HEK293 (cell line): ENCODE measurements at regions not wholly inside any gene's neighbourhood (a gene's known extent, or its start where the extent isn't known, plus 50 kb on each side); places are given as distances from the start of the nearest gene placed in this dataset.
A peak's percentile ranks its signal among the peaks of the same experiment; 100 is the strongest.

ENCODE experiments used
- CTCF ChIA-PET: fragments of 350-600 bp; formaldehyde crosslinking; extraction: SDS; loops from one replicate; lab custom pipeline; 2021; ENCODE audit warnings: antibody characterized with exemption; lab: Yijun Ruan, JAX
- POLR2A ChIA-PET: fragments of 300-600 bp; formaldehyde crosslinking; extraction: SDS; loops from one replicate; lab custom pipeline; 2020; ENCODE audit warnings: antibody characterized with exemption, inconsistent platforms; lab: Yijun Ruan, JAX
- H3K27ac ChIP-seq: fragments of 200-500 bp; sonication (Bioruptor generic); 2 replicates; pipeline ENCODE4 v1.5.1; 2014; ENCODE audit warnings: low read depth, low read length, control low read depth, inconsistent platforms; ENCODE audit errors: extremely low read depth
- H3K36me3 ChIP-seq, 2 experiments: fragments of 200-500 bp in 1 of 2; sonication (Bioruptor generic) in 1 of 2; 1 replicate in 1 of 2; 2 replicates in 1 of 2; pipeline ENCODE4 v1.5.1; 2014 to 2017; ENCODE audit warnings: inconsistent platforms in 2 of 2, low read length in 2 of 2; ENCODE audit not compliant: control insufficient read depth in 2 of 2, insufficient read depth in 1 of 2
- H3K4me1 ChIP-seq: fragments of 200-500 bp; sonication (Bioruptor generic); 2 replicates; pipeline ENCODE4 v1.5.1; 2014; ENCODE audit warnings: mild to moderate bottlenecking, low read length, inconsistent platforms; ENCODE audit not compliant: control insufficient read depth, insufficient read depth
- H3K4me3 ChIP-seq: 2 replicates; pipeline ENCODE4 v1.5.1; 2011; ENCODE audit warnings: low read depth, mild to moderate bottlenecking, control low read depth, low read length, moderate library complexity
- H3K9me3 ChIP-seq: fragments of 200-500 bp; sonication (Bioruptor generic); 2 replicates; pipeline ENCODE4 v1.5.1; 2014; ENCODE audit warnings: low read depth, low read length, inconsistent platforms; ENCODE audit not compliant: control insufficient read depth, insufficient read depth
- AEBP2 ChIP-seq: fragments of 450-650 bp; formaldehyde crosslinking; IDR thresholded peaks from 2 replicates; pipeline ENCODE4 v1.5.1; 2016; ENCODE audit warnings: missing biosample characterization, missing genetic modification characterization, borderline replicate concordance
- ATF2 ChIP-seq: fragments of 450-650 bp; formaldehyde crosslinking; IDR thresholded peaks from 2 replicates; pipeline ENCODE4 v1.5.1; 2016; ENCODE audit warnings: missing biosample characterization, missing genetic modification characterization, low read depth
- HOXA7 ChIP-seq: sonication (generic); formaldehyde crosslinking; IDR thresholded peaks from 2 replicates; pipeline ENCODE4 v1.8.1; 2022; ENCODE audit warnings: missing genetic modification reagents, borderline replicate concordance
- KLF7 ChIP-seq: fragments of 450-650 bp; formaldehyde crosslinking; IDR thresholded peaks from 2 replicates; pipeline ENCODE4 v1.5.1; 2016; ENCODE audit warnings: missing biosample characterization, missing genetic modification characterization, borderline replicate concordance
- SP2 ChIP-seq: fragments of 450-650 bp; formaldehyde crosslinking; IDR thresholded peaks from 2 replicates; pipeline ENCODE4 v1.5.1; 2016; ENCODE audit warnings: missing biosample characterization, missing genetic modification characterization
- SP7 ChIP-seq: fragments of 450-650 bp; formaldehyde crosslinking; IDR thresholded peaks from 2 replicates; pipeline ENCODE4 v1.5.1; 2016; ENCODE audit warnings: missing biosample characterization, missing genetic modification characterization
- WT1 ChIP-seq: fragments of 450-650 bp; formaldehyde crosslinking; IDR thresholded peaks from 2 replicates; pipeline ENCODE4 v1.5.1; 2016; ENCODE audit warnings: missing biosample characterization, missing genetic modification characterization
- YY1 ChIP-seq: fragments of 450-650 bp; formaldehyde crosslinking; IDR thresholded peaks from 2 replicates; pipeline ENCODE4 v1.5.1; 2018; ENCODE audit warnings: missing biosample characterization, missing genetic modification characterization
- ZBTB20 ChIP-seq: fragments of 450-650 bp; formaldehyde crosslinking; IDR thresholded peaks from 2 replicates; pipeline ENCODE4 v1.5.1; 2016; ENCODE audit warnings: missing biosample characterization, missing genetic modification characterization
- ZIC2 ChIP-seq: fragments of 450-650 bp; formaldehyde crosslinking; IDR thresholded peaks from 2 replicates; pipeline ENCODE4 v1.5.1; 2016; ENCODE audit warnings: missing biosample characterization, missing genetic modification characterization
- ZNF146 ChIP-seq: fragments of 450-650 bp; formaldehyde crosslinking; IDR thresholded peaks from 2 replicates; pipeline ENCODE4 v1.5.1; 2016; ENCODE audit warnings: missing biosample characterization, missing genetic modification characterization
- ZNF211 ChIP-seq: fragments of 450-650 bp; formaldehyde crosslinking; IDR thresholded peaks from 2 replicates; pipeline ENCODE4 v1.5.1; 2016; ENCODE audit warnings: low read depth, missing biosample characterization, missing genetic modification characterization
- ZNF221 ChIP-seq: fragments of 450-650 bp; formaldehyde crosslinking; IDR thresholded peaks from 2 replicates; pipeline ENCODE4 v1.5.1; 2017; ENCODE audit warnings: missing biosample characterization, missing genetic modification characterization, borderline replicate concordance
- ZNF37A ChIP-seq: fragments of 450-650 bp; IDR thresholded peaks from 2 replicates; pipeline ENCODE4 v1.5.1; 2018; ENCODE audit warnings: missing biosample characterization, missing genetic modification characterization
- ZNF398 ChIP-seq: fragments of 450-650 bp; formaldehyde crosslinking; IDR thresholded peaks from 2 replicates; pipeline ENCODE4 v1.5.1; 2017; ENCODE audit warnings: missing biosample characterization, missing genetic modification characterization
- ZNF473 ChIP-seq: fragments of 450-650 bp; formaldehyde crosslinking; IDR thresholded peaks from 2 replicates; pipeline ENCODE4 v1.5.1; 2017; ENCODE audit warnings: missing biosample characterization, missing genetic modification characterization
- ZNF624 ChIP-seq: fragments of 450-650 bp; formaldehyde crosslinking; IDR thresholded peaks from 2 replicates; pipeline ENCODE4 v1.5.1; 2017; ENCODE audit warnings: missing biosample characterization, missing genetic modification characterization
- ZNF747 ChIP-seq: fragments of 450-650 bp; formaldehyde crosslinking; IDR thresholded peaks from 2 replicates; pipeline ENCODE4 v1.5.1; 2016; ENCODE audit warnings: missing biosample characterization, missing genetic modification characterization
- ZNF792 ChIP-seq: fragments of 450-650 bp; formaldehyde crosslinking; IDR thresholded peaks from 2 replicates; pipeline ENCODE4 v1.5.1; 2016; ENCODE audit warnings: missing biosample characterization, missing genetic modification characterization

- TF ChIP-seq ZBTB20 (tag by site-specific recombination), result no peak
- no peak for TF ChIP-seq ZNF398 (tag by site-specific recombination)
- TF ChIP-seq ZIC2 (tag by site-specific recombination), result no peak
- TF ChIP-seq ZNF624 (tag by site-specific recombination), result no peak
- TF ChIP-seq SP2 (tag by site-specific recombination), result no peak
- TF ChIP-seq ZNF211 (tag by site-specific recombination), result no peak
- no peak for TF ChIP-seq ZNF473
- TF ChIP-seq ZNF37A (tag by site-specific recombination), result no peak
- TF ChIP-seq SP7 (tag by site-specific recombination), result no peak
- no peak for TF ChIP-seq ZNF221 (tag by site-specific recombination)
- TF ChIP-seq HOXA7 (CRISPR knock-in tag), result no peak
- TF ChIP-seq ATF2 (tag by site-specific recombination), result no peak
- no peak for TF ChIP-seq ZNF146 (tag by site-specific recombination)
- TF ChIP-seq KLF7 (tag by site-specific recombination), result no peak
- TF ChIP-seq ZNF747, result no peak
- no peak for TF ChIP-seq YY1 (tag by site-specific recombination)
- TF ChIP-seq AEBP2 (tag by site-specific recombination), result no peak
- H3K9me3 ChIP-seq, result no peaks in the 10 kb centered on the region
- POLR2A ChIA-PET, result interaction anchor here (0.6 kb wide), 1 partner anchor 60 kb away, joined by 5 read pairs; no protein-coding TSS in a partner anchor
- H3K36me3 ChIP-seq, result no peaks in the 10 kb centered on the region
- CTCF ChIA-PET, result interaction anchor here (0.7 kb wide), 1 partner anchor 500 kb away, joined by 3 read pairs; no protein-coding TSS in a partner anchor
- H3K4me3 ChIP-seq, result no peak overlapping the region
- H3K4me1 ChIP-seq, result no peaks in the 10 kb centered on the region
- no peak overlapping the region for H3K27ac ChIP-seq
Observed at GRCh38 chr15:70160803-70161565, 63.3 kb upstream of the TLE3 start.

GRCh38 chr15:70160267-70160666 lies 62.5 kb upstream of the TLE3 start:
- POLR2A ChIA-PET, result interaction anchor here (1.6 kb wide), 1 partner anchor 62 kb away, joined by 10 read pairs; the partner anchor contains the start of gene TLE3
- Histone ChIP-seq H3K4me1 (peaks cover under 1% of the 10 kb centered on the region; the same call in 1 of the 2 replicates), H3K4me3 (no peak overlapping the region), H3K27ac (no peak overlapping the region), H3K9me3 (no peaks in the 10 kb centered on the region), H3K36me3 (no peaks in the 10 kb centered on the region)
- peak; percentile 60; the same call in 1 of the 2 replicates for TF ChIP-seq ZNF792 (tag by site-specific recombination)
- TF ChIP-seq WT1, result no peak
- TF ChIP-seq, all 188 proteins: peak for 1
- CTCF ChIA-PET, result no interaction called here
